Transverse colon (tissue), 4 donors: ENCODE measurements at regions not wholly inside any gene's neighbourhood (a gene's known extent, or its start where the extent isn't known, plus 50 kb on each side); places are given as distances from the start of the nearest gene placed in this dataset.

Source experiments
- CTCF ChIP-seq, 5 experiments: fragments of 200-600 bp in 3 of 5; fragments of 450-650 bp in 2 of 5; sonication (generic) in 3 of 5; IDR thresholded peaks; 1 replicate in 2 of 5; 2 replicates in 3 of 5; pipeline ENCODE4 v1.5.1; 2016 to 2017; ENCODE audit warnings: antibody characterized with exemption in 5 of 5, inconsistent platforms in 3 of 5, mild to moderate bottlenecking in 2 of 5, moderate library complexity in 1 of 5
- POLR2A ChIP-seq: fragments of 450-650 bp; IDR thresholded peaks from one replicate; pipeline ENCODE4 v1.6.1; 2016; ENCODE audit warnings: antibody characterized with exemption, mild to moderate bottlenecking, moderate library complexity
- POLR2AphosphoS5 ChIP-seq, 3 donors: sonication (generic); formaldehyde crosslinking; IDR thresholded peaks; one replicate each; pipeline ENCODE4 v1.6.1; 2016; ENCODE audit warnings: antibody characterized with exemption in 3 of 3

GRCh38 chr10:11387044-11387443, 224.4 kb downstream of the USP6NL start:
- TF ChIP-seq CTCF (IDR thresholded peaks at IDR 0.05) (no peak), POLR2AphosphoS5 (IDR thresholded peaks at IDR 0.05) (no peak), POLR2A (no peak)
